ENCODE measurements at regions not wholly inside any gene's neighbourhood (a gene's known extent, or its start where the extent isn't known, plus 50 kb on each side); places are given as distances from the start of the nearest gene placed in this dataset.
"Not testable (repeated sequence)": the region's sequence is repeated elsewhere in the genome, so short reads cannot be mapped to it uniquely, and the experiment has no call there.

- TF ChIP-seq CTCF (conservative IDR thresholded peaks at IDR 0.05; ENCODE audit: low read depth in 2 of 2) = no peak
- no peak for TF ChIP-seq ZNF114 (CRISPR knock-in tag; IDR thresholded peaks at IDR 0.05)
- TF ChIP-seq ZNF331 (CRISPR knock-in tag; IDR thresholded peaks at IDR 0.05; ENCODE audit: low read depth) = no peak
- no peak for TF ChIP-seq EZH2phosphoT487 (IDR thresholded peaks at IDR 0.05; ENCODE audit: unreplicated experiment)
- TF ChIP-seq JUNB (IDR thresholded peaks at IDR 0.05; ENCODE audit: unreplicated experiment) = no peak
- TF ChIP-seq ETS1 (IDR thresholded peaks at IDR 0.05) = no peak
Observed at GRCh38 chr2:38138419-38138818, 62.5 kb upstream of the CYP1B1 start (continued).

GRCh38 chr2:38137958-38138357 is 62.0 kb upstream of the CYP1B1 start:
- not testable (repeated sequence) for H2AFZ ChIP-seq; H4K20me1 ChIP-seq (replicated peaks; ENCODE audit: insufficient read depth)
- peaks cover 31% of the 10 kb centered on the region for H3K9me3 Mint-ChIP-seq

GRCh38 chr2:38131676-38132075 is 55.7 kb upstream of the CYP1B1 start:
- no peak overlapping the region for H3K27ac Mint-ChIP-seq
- no peak overlapping the region for H3K4me3 ChIP-seq
- DNase-seq (ENCODE audit: low spot score) = no peak
- TF ChIP-seq JUNB (IDR thresholded peaks at IDR 0.05; ENCODE audit: unreplicated experiment) (no peak), NANOG (IDR thresholded peaks at IDR 0.05; ENCODE audit: borderline replicate concordance) (no peak), CTCF (conservative IDR thresholded peaks at IDR 0.05; ENCODE audit: low read depth in 2 of 2) (no peak), REST (IDR thresholded peaks at IDR 0.05; ENCODE audit: unreplicated experiment) (no peak), EZH2 (IDR thresholded peaks at IDR 0.05; ENCODE audit: low read depth, unreplicated experiment) (no peak)

More at GRCh38 chr2:38137958-38138357, 62.0 kb upstream of the CYP1B1 start:
- not testable (repeated sequence) for H3K4me2 ChIP-seq; H3K27ac Mint-ChIP-seq; ATAC-seq; DNase-seq (ENCODE audit: low spot score); H3K27ac ChIP-seq (ENCODE audit: low read depth); H3K27me3 ChIP-seq (ENCODE audit: insufficient read depth); H3K4me3 ChIP-seq; H3K4me1 Mint-ChIP-seq; H3K27me3 Mint-ChIP-seq (ENCODE audit: insufficient read depth, low read depth, poor library complexity); H3K4me1 ChIP-seq (ENCODE audit: insufficient read depth); H3K4me3 Mint-ChIP-seq; H3K36me3 ChIP-seq (ENCODE audit: insufficient read depth); H3K79me2 ChIP-seq (replicated peaks; ENCODE audit: insufficient read depth); H3K9me2 ChIP-seq (ENCODE audit: insufficient read depth); H3F3A ChIP-seq (replicated peaks; ENCODE audit: low read depth)
- H3K36me3 Mint-ChIP-seq (ENCODE audit: low read depth) = peaks cover 16% of the 10 kb centered on the region

More at GRCh38 chr2:38131676-38132075, 55.7 kb upstream of the CYP1B1 start:
- no peaks in the 10 kb centered on the region for H3F3A ChIP-seq (replicated peaks; ENCODE audit: low read depth)
- H3K36me3 Mint-ChIP-seq (ENCODE audit: low read depth) = peaks cover 24% of the 10 kb centered on the region
- peaks cover 30% of the 10 kb centered on the region for H3K9me3 Mint-ChIP-seq
- ATAC-seq = no peak
- H2AFZ ChIP-seq = no peak overlapping the region
- H3K27me3 Mint-ChIP-seq (ENCODE audit: insufficient read depth, low read depth, poor library complexity) = peaks cover 8% of the 10 kb centered on the region
- H3K36me3 ChIP-seq (ENCODE audit: insufficient read depth) = no peaks in the 10 kb centered on the region; the same call in 1 of the 2 replicates
- no peaks in the 10 kb centered on the region for H3K4me1 ChIP-seq (ENCODE audit: insufficient read depth)
- H3K4me3 Mint-ChIP-seq = no peak overlapping the region
- H4K20me1 ChIP-seq (replicated peaks; ENCODE audit: insufficient read depth) = no peaks in the 10 kb centered on the region
- no peaks in the 10 kb centered on the region; the same call in 1 of the 2 replicates for H3K9me2 ChIP-seq (ENCODE audit: insufficient read depth)
- no peaks in the 10 kb centered on the region for H3K4me1 Mint-ChIP-seq
- no peaks in the 10 kb centered on the region for H3K79me2 ChIP-seq (replicated peaks; ENCODE audit: insufficient read depth)
- H3K27me3 ChIP-seq (ENCODE audit: insufficient read depth) = no peaks in the 10 kb centered on the region
- no peak overlapping the region for H3K27ac ChIP-seq (ENCODE audit: low read depth)
- no peak overlapping the region for H3K4me2 ChIP-seq

Data from GM23338 (cell line).